ENCODE measurements at regions not wholly inside any gene's neighbourhood (a gene's known extent, or its start where the extent isn't known, plus 50 kb on each side); places are given as distances from the start of the nearest gene placed in this dataset.

- no peak for TF ChIP-seq CTCF (IDR thresholded peaks at IDR 0.05; ENCODE audit: low read depth, low read length)
- no peak for TF ChIP-seq MYC (IDR thresholded peaks at IDR 0.05; ENCODE audit: low read depth, low read length)
- TF ChIP-seq, protein P1, sequence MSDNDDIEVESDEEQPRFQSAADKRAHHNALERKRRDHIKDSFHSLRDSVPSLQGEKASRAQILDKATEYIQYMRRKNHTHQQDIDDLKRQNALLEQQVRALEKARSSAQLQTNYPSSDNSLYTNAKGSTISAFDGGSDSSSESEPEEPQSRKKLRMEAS (IDR thresholded peaks at IDR 0.05; ENCODE audit: low read depth, low read length) = no peak
- TF ChIP-seq POLR2A (IDR thresholded peaks at IDR 0.05; ENCODE audit: extremely low read depth, insufficient read length) = no peak
- H3K4me3 ChIP-seq (ENCODE audit: low read depth, low read length) = no peak overlapping the region
- DNase-seq (ENCODE audit: low read depth) = no peak
Measured at GRCh38 chr2:143918465-143918989, 601.4 kb downstream of the ZEB2 start.

- H3K4me3 ChIP-seq (ENCODE audit: low read depth, low read length) = no peak overlapping the region
- no peak for DNase-seq (ENCODE audit: low read depth)
- no peak for TF ChIP-seq MYC (IDR thresholded peaks at IDR 0.05; ENCODE audit: low read depth, low read length)
- no peak for TF ChIP-seq POLR2A (IDR thresholded peaks at IDR 0.05; ENCODE audit: extremely low read depth, insufficient read length)
- TF ChIP-seq, protein P1 (IDR thresholded peaks at IDR 0.05; ENCODE audit: low read depth, low read length) = no peak
- no peak for TF ChIP-seq CTCF (IDR thresholded peaks at IDR 0.05; ENCODE audit: low read depth, low read length)
Measured at GRCh38 chr2:143916781-143917180, 603.1 kb downstream of the ZEB2 start.

- no peak overlapping the region for H3K4me3 ChIP-seq (ENCODE audit: low read depth, low read length)
- TF ChIP-seq, protein P1 (IDR thresholded peaks at IDR 0.05; ENCODE audit: low read depth, low read length) = no peak
- TF ChIP-seq CTCF (IDR thresholded peaks at IDR 0.05; ENCODE audit: low read depth, low read length) (no peak), MYC (IDR thresholded peaks at IDR 0.05; ENCODE audit: low read depth, low read length) (no peak), POLR2A (IDR thresholded peaks at IDR 0.05; ENCODE audit: extremely low read depth, insufficient read length) (no peak)
- no peak for DNase-seq (ENCODE audit: low read depth)
Measured at GRCh38 chr2:143909577-143910353, 610.2 kb downstream of the ZEB2 start.

DNA sequence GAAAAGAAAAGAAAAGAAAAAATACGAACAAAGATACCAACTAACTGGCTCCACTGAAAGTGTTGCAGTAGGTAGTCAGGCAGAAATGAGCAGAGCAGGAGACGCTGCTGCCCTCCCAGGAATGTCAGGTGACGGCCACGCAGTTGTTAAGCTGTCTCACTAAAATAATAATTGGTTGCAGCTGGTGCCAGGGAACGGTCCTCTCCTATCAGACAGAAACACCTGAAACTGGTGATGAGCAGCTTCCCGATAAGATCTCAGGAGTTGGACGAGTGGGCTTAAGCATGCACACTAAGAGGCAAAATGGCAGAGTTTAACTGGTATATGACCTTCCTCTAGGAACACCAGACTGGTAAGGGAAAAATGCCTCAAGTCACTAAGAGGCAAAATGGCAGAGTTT, 611.1 kb downstream of the ZEB2 start:
- H3K4me3 ChIP-seq (ENCODE audit: low read depth, low read length) = no peak overlapping the region
- no peak for DNase-seq (ENCODE audit: low read depth)
- no peak for TF ChIP-seq MYC (IDR thresholded peaks at IDR 0.05; ENCODE audit: low read depth, low read length)
- TF ChIP-seq POLR2A (IDR thresholded peaks at IDR 0.05; ENCODE audit: extremely low read depth, insufficient read length) = no peak
- no peak for TF ChIP-seq CTCF (IDR thresholded peaks at IDR 0.05; ENCODE audit: low read depth, low read length)
- TF ChIP-seq, protein P1 (IDR thresholded peaks at IDR 0.05; ENCODE audit: low read depth, low read length) = no peak

- DNase-seq (ENCODE audit: low read depth) = no peak
- H3K4me3 ChIP-seq (ENCODE audit: low read depth, low read length) = no peak overlapping the region
- TF ChIP-seq CTCF (IDR thresholded peaks at IDR 0.05; ENCODE audit: low read depth, low read length) (no peak), POLR2A (IDR thresholded peaks at IDR 0.05; ENCODE audit: extremely low read depth, insufficient read length) (no peak), MYC (IDR thresholded peaks at IDR 0.05; ENCODE audit: low read depth, low read length) (no peak)
- TF ChIP-seq, protein P1 (IDR thresholded peaks at IDR 0.05; ENCODE audit: low read depth, low read length) = no peak
Measured at GRCh38 chr2:143907801-143908200, 612.1 kb downstream of the ZEB2 start.
